NT2/D1 (cell line): ENCODE measurements at regions not wholly inside any gene's neighbourhood (a gene's known extent, or its start where the extent isn't known, plus 50 kb on each side); places are given as distances from the start of the nearest gene placed in this dataset.

Experiments used
- YY1 ChIP-seq: IDR thresholded peaks from 2 replicates; pipeline ENCODE4 v1.6.1; 2011; ENCODE audit not compliant: insufficient read length, insufficient read depth
- ZNF274 ChIP-seq: IDR thresholded peaks from 2 replicates; pipeline ENCODE4 v1.6.1; 2011; ENCODE audit warnings: mild to moderate bottlenecking, low read depth, low read length

DNA sequence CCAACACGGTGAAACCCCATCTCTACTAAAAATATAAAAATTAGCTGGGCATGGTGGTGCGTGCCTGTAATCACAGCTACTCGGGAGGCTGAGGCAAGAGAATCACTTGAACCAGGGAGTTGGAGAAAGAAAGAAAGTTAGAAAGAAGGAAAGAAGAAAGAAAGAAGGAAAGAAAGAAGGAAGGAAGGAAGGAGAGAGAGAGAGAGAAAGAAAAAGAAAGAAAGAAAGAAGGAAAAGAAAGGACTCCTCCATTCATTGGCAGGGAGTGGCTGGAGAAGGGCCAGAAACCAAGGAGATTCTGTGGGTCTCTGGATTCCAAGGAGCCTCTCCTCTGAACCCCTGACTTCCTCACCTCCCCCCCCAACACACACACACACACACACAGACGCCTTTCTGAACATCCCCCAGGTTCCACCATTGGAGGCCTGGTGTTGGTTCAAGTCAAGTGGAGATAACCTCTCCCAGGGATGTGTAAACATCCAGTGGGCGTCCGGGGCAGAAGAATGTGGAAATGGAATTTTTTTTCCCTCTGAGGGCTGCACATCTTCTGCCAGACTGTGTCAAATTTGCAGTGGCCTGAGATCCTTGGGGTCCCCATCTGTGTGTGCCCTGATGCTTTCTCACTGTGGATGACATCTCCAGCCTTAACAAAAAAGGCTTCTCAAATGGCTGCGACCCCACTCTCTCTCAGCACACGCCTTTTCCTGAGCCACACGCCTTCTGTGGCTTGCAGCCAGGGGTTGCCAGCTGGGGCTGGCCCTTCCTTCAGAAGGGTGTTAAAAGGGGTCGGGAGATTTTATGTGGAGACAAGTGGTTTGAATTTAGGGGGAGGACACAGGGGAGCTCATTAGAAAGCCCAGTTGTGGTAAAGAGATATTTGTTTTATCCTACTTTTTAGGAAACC, 109.3 kb upstream of the HAND1 start:
- no peak for TF ChIP-seq YY1
- TF ChIP-seq ZNF274: no peak
